GM23248 (cell line): ENCODE measurements at regions not wholly inside any gene's neighbourhood (a gene's known extent, or its start where the extent isn't known, plus 50 kb on each side); places are given as distances from the start of the nearest gene placed in this dataset.

Experiments used
- DNase-seq: peaks from one replicate; pipeline ENCODE4 v3.0.0-alpha.2; 2015
- H2AFZ ChIP-seq: fragments of 200-600 bp; sonication (generic); 2 replicates; pipeline ENCODE4 v1.6.1; 2016; ENCODE audit warnings: antibody characterized with exemption
- H3F3A ChIP-seq: fragments of 200-600 bp; sonication (generic); 2 replicates; pipeline ENCODE4 v1.6.1; 2016; ENCODE audit warnings: mild to moderate bottlenecking, antibody characterized with exemption, mixed run types; ENCODE audit not compliant: insufficient read depth
- H3K27ac ChIP-seq: fragments of 200-600 bp; sonication (generic); 2 replicates; pipeline ENCODE4 v1.5.1; 2016; ENCODE audit warnings: mild to moderate bottlenecking
- H3K27me3 ChIP-seq: fragments of 200-600 bp; sonication (generic); replicated peaks from 2 replicates; pipeline ENCODE4 v1.6.1; 2016; ENCODE audit warnings: mild to moderate bottlenecking; ENCODE audit not compliant: insufficient read depth
- H3K36me3 ChIP-seq: fragments of 200-600 bp; sonication (generic); 2 replicates; pipeline ENCODE4 v1.6.1; 2016; ENCODE audit warnings: low read depth, mild to moderate bottlenecking
- H3K4me1 ChIP-seq: fragments of 200-600 bp; sonication (generic); 2 replicates; pipeline ENCODE4 v1.6.1; 2016; ENCODE audit warnings: mild to moderate bottlenecking; ENCODE audit not compliant: insufficient read depth
- H3K4me2 ChIP-seq: fragments of 200-600 bp; sonication (generic); one replicate; pipeline ENCODE4 v1.6.1; 2016; ENCODE audit warnings: mild to moderate bottlenecking; ENCODE audit not compliant: unreplicated experiment
- H3K4me3 ChIP-seq: fragments of 200-600 bp; sonication (generic); 2 replicates; pipeline ENCODE4 v1.5.1; 2016; ENCODE audit warnings: mild to moderate bottlenecking
- H3K79me2 ChIP-seq: fragments of 200-600 bp; sonication (generic); 2 replicates; pipeline ENCODE4 v1.6.1; 2016; ENCODE audit warnings: mild to moderate bottlenecking; ENCODE audit not compliant: insufficient read depth
- H3K9ac ChIP-seq: fragments of 200-600 bp; sonication (generic); 2 replicates; pipeline ENCODE4 v1.6.1; 2016; ENCODE audit warnings: mild to moderate bottlenecking
- H3K9me2 ChIP-seq: fragments of 200-600 bp; sonication (generic); 2 replicates; pipeline ENCODE4 v1.6.1; 2016; ENCODE audit warnings: mixed run types, mild to moderate bottlenecking, moderate library complexity; ENCODE audit not compliant: insufficient read depth
- H3K9me3 ChIP-seq: fragments of 200-600 bp; sonication (generic); one replicate; pipeline ENCODE4 v1.6.1; 2017; ENCODE audit warnings: low read depth
- H4K20me1 ChIP-seq: fragments of 200-600 bp; sonication (generic); 2 replicates; pipeline ENCODE4 v1.6.0; 2016; ENCODE audit not compliant: insufficient read depth
- EZH2 ChIP-seq: fragments of 200-600 bp; sonication (generic); IDR thresholded peaks from 2 replicates; pipeline ENCODE4 v1.6.1; 2018; ENCODE audit warnings: antibody characterized with exemption, mild to moderate bottlenecking; ENCODE audit not compliant: insufficient read depth, poor library complexity, severe bottlenecking
- EZH2phosphoT487 ChIP-seq: fragments of 200-600 bp; sonication (generic); IDR thresholded peaks from 2 replicates; pipeline ENCODE4 v1.6.1; 2018; ENCODE audit warnings: antibody characterized with exemption, moderate library complexity, mild to moderate bottlenecking, low read depth; ENCODE audit not compliant: insufficient read depth
- WGBS, 2 experiments: methylation state at CpG; one replicate each; pipeline ENCODE4 v1.1.6; 2015 to 2017; ENCODE audit warnings: low lambda C conversion rate in 2 of 2, low coverage in 1 of 2; ENCODE audit errors: missing lambda C conversion rate in 2 of 2; 5-methylcytosine and 5-hydroxymethylcytosine counted together
- in situ Hi-C: fragments of 300-500 bp; cut with MboI; formaldehyde crosslinking; loops from 2 replicates; pipeline ENCODE4 v1.15.0; 2020

GRCh38 chr2:125224188-125224587 is 1199.1 kb downstream of the CNTNAP5 start:
- TF ChIP-seq EZH2: no peak
- no peak for TF ChIP-seq EZH2phosphoT487
- H3K27ac ChIP-seq: no peak overlapping the region

GRCh38 chr2:125224830-125225229 is 1199.7 kb downstream of the CNTNAP5 start:
- Histone ChIP-seq H3K4me1 (no peaks in the 10 kb centered on the region), H3K4me2 (no peak overlapping the region), H3K36me3 (no peaks in the 10 kb centered on the region), H3K27me3 (no peaks in the 10 kb centered on the region), H3K79me2 (no peaks in the 10 kb centered on the region), H3F3A (no peaks in the 10 kb centered on the region), H3K4me3 (no peak overlapping the region), H4K20me1 (no peaks in the 10 kb centered on the region), H3K27ac (no peak overlapping the region), H3K9ac (no peak overlapping the region), H3K9me2 (no peaks in the 10 kb centered on the region), H3K9me3 (no peaks in the 10 kb centered on the region), H2AFZ (no peak overlapping the region)
- in situ Hi-C loops: no loop called here
- no peak for DNase-seq
- WGBS, 2 experiments: 42 to 46% methylated on average over 3 of the region's 3 CpGs
- TF ChIP-seq EZH2 (no peak), EZH2phosphoT487 (no peak)

More at GRCh38 chr2:125224188-125224587, 1199.1 kb downstream of the CNTNAP5 start:
- H3K9ac ChIP-seq: no peak overlapping the region
- H2AFZ ChIP-seq: no peak overlapping the region
- 20 to 30% methylated on average over 6 of the region's 6 CpGs for WGBS, 2 experiments
- H3K4me1 ChIP-seq: no peaks in the 10 kb centered on the region
- H3K4me3 ChIP-seq: no peak overlapping the region
- H3K27me3 ChIP-seq: no peaks in the 10 kb centered on the region
- H3K79me2 ChIP-seq: no peaks in the 10 kb centered on the region
- H3K9me3 ChIP-seq: no peaks in the 10 kb centered on the region
- H4K20me1 ChIP-seq: no peaks in the 10 kb centered on the region
- in situ Hi-C loops: no loop called here
- H3K4me2 ChIP-seq: no peak overlapping the region
- no peak for DNase-seq
- no peaks in the 10 kb centered on the region for H3F3A ChIP-seq
- H3K36me3 ChIP-seq: no peaks in the 10 kb centered on the region
- H3K9me2 ChIP-seq: no peaks in the 10 kb centered on the region

- no peaks in the 10 kb centered on the region for H3K9me3 ChIP-seq
- H3K4me1 ChIP-seq: no peaks in the 10 kb centered on the region
- H3K4me2 ChIP-seq: no peak overlapping the region
- H3K9me2 ChIP-seq: no peaks in the 10 kb centered on the region
- H3K27ac ChIP-seq: no peak overlapping the region
- no peak overlapping the region for H2AFZ ChIP-seq
- TF ChIP-seq EZH2phosphoT487 (no peak), EZH2 (no peak)
- WGBS, 2 experiments: 14 to 24% methylated on average over 2 of the region's 2 CpGs
- no peak overlapping the region for H3K9ac ChIP-seq
- in situ Hi-C loops: no loop called here
- no peak overlapping the region for H3K4me3 ChIP-seq
- no peaks in the 10 kb centered on the region for H3K36me3 ChIP-seq
- no peaks in the 10 kb centered on the region for H3F3A ChIP-seq
- DNase-seq: no peak
- H3K79me2 ChIP-seq: no peaks in the 10 kb centered on the region
- H3K27me3 ChIP-seq: no peaks in the 10 kb centered on the region
- no peaks in the 10 kb centered on the region for H4K20me1 ChIP-seq
Measured at GRCh38 chr2:125227843-125228392, 1202.8 kb downstream of the CNTNAP5 start.

- Histone ChIP-seq H3K36me3 (no peaks in the 10 kb centered on the region), H3K27ac (no peak overlapping the region), H3K4me1 (no peaks in the 10 kb centered on the region), H3F3A (no peaks in the 10 kb centered on the region), H2AFZ (no peak overlapping the region), H3K9ac (no peak overlapping the region), H3K9me3 (no peaks in the 10 kb centered on the region), H3K27me3 (no peaks in the 10 kb centered on the region), H3K4me3 (no peak overlapping the region), H4K20me1 (no peaks in the 10 kb centered on the region), H3K9me2 (no peaks in the 10 kb centered on the region), H3K4me2 (no peak overlapping the region), H3K79me2 (no peaks in the 10 kb centered on the region)
- WGBS, 2 experiments: 48 to 50% methylated on average over 6 of the region's 6 CpGs
- TF ChIP-seq EZH2phosphoT487 (no peak), EZH2 (no peak)
- no peak for DNase-seq
- in situ Hi-C loops: no loop called here
Measured at GRCh38 chr2:125240870-125241269, 1215.8 kb downstream of the CNTNAP5 start.

- Histone ChIP-seq H3K79me2 (no peaks in the 10 kb centered on the region), H3K4me2 (no peak overlapping the region), H3K9me3 (no peaks in the 10 kb centered on the region), H3F3A (no peaks in the 10 kb centered on the region), H3K36me3 (no peaks in the 10 kb centered on the region), H3K9me2 (no peaks in the 10 kb centered on the region), H3K27me3 (no peaks in the 10 kb centered on the region), H2AFZ (no peak overlapping the region), H4K20me1 (no peaks in the 10 kb centered on the region), H3K27ac (no peak overlapping the region), H3K4me3 (no peak overlapping the region), H3K4me1 (no peaks in the 10 kb centered on the region), H3K9ac (no peak overlapping the region)
- no peak for TF ChIP-seq EZH2
- no peak for TF ChIP-seq EZH2phosphoT487
- WGBS, 2 experiments: 21 to 29% methylated on average over 1 of the region's 1 CpG
- DNase-seq: no peak
- in situ Hi-C loops: no loop called here
Measured at GRCh38 chr2:125243074-125243473, 1218.0 kb downstream of the CNTNAP5 start.
